ENCODE measurements at regions not wholly inside any gene's neighbourhood (a gene's known extent, or its start where the extent isn't known, plus 50 kb on each side); places are given as distances from the start of the nearest gene placed in this dataset.

DNA sequence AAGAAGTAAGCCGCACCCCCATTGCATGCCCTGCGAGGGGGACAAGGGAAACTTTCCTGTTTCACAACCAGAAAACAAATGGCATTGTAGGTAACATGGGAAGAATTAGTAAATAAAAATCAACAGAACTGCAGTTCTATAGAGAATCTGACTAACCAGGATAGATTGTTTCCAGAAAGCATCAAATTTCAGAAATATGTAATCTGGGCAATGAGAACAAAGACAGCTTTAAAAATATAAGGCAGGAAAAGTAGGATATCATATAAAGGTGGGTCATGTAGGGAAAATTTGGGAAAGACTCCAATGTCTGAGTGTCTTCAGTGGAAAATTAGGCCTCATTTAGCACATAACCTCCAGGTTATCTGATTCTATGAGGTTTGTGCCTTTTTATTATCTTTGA is 58.3 kb upstream of the RANBP6 start:
- TF ChIP-seq CTCF (IDR thresholded peaks at IDR 0.05) (no peak), ZFX (IDR thresholded peaks at IDR 0.05; ENCODE audit: borderline replicate concordance) (no peak)

All from 22Rv1 (cell line).